ENCODE measurements at regions not wholly inside any gene's neighbourhood (a gene's known extent, or its start where the extent isn't known, plus 50 kb on each side); places are given as distances from the start of the nearest gene placed in this dataset.

- no peak for TF ChIP-seq POLR2AphosphoS5 (IDR thresholded peaks at IDR 0.05; ENCODE audit: low read depth)
- TF ChIP-seq JUNB (IDR thresholded peaks at IDR 0.05; ENCODE audit: unreplicated experiment): no peak
Observed at GRCh38 chr3:59245300-59245858, 195.6 kb upstream of the CFAP20DC start (continued).

- Histone ChIP-seq H2AFZ (no peak overlapping the region), H3K79me2 (replicated peaks; ENCODE audit: insufficient read depth) (no peaks in the 10 kb centered on the region), H3F3A (replicated peaks; ENCODE audit: low read depth) (no peaks in the 10 kb centered on the region), H3K4me1 (ENCODE audit: insufficient read depth) (peaks cover 15% of the 10 kb centered on the region), H3K36me3 (ENCODE audit: insufficient read depth) (no peaks in the 10 kb centered on the region), H3K4me3 (no peak overlapping the region), H3K9me2 (ENCODE audit: insufficient read depth) (peaks cover 5% of the 10 kb centered on the region; the same call in 1 of the 2 replicates), H3K27ac (ENCODE audit: low read depth) (no peak overlapping the region), H4K20me1 (replicated peaks; ENCODE audit: insufficient read depth) (no peaks in the 10 kb centered on the region), H3K27me3 (ENCODE audit: insufficient read depth) (no peaks in the 10 kb centered on the region), H3K4me2 (no peak overlapping the region)
- H3K36me3 Mint-ChIP-seq (ENCODE audit: low read depth): no peaks in the 10 kb centered on the region
- H3K4me3 Mint-ChIP-seq: no peak overlapping the region
- H3K27ac Mint-ChIP-seq: no peak overlapping the region
- TF ChIP-seq REST (IDR thresholded peaks at IDR 0.05; ENCODE audit: unreplicated experiment): no peak
- H3K27me3 Mint-ChIP-seq (ENCODE audit: insufficient read depth, low read depth, poor library complexity): no peaks in the 10 kb centered on the region
- ATAC-seq: no peak
- H3K9me3 Mint-ChIP-seq: no peaks in the 10 kb centered on the region; the same call in 2 of the 3 replicates
- H3K4me1 Mint-ChIP-seq: peaks cover 15% of the 10 kb centered on the region; the same call in 2 of the 3 replicates
- no peak for DNase-seq (ENCODE audit: low spot score)
Observed at GRCh38 chr3:59244343-59244742, 194.5 kb upstream of the CFAP20DC start.

- Histone ChIP-seq H3K27me3 (ENCODE audit: insufficient read depth) (no peaks in the 10 kb centered on the region), H3K79me2 (replicated peaks; ENCODE audit: insufficient read depth) (no peaks in the 10 kb centered on the region), H3K4me1 (ENCODE audit: insufficient read depth) (peaks cover 15% of the 10 kb centered on the region), H3K9me2 (ENCODE audit: insufficient read depth) (peaks cover 5% of the 10 kb centered on the region; the same call in 1 of the 2 replicates), H3K4me2 (no peak overlapping the region), H2AFZ (no peak overlapping the region), H3K27ac (ENCODE audit: low read depth) (no peak overlapping the region), H3K4me3 (no peak overlapping the region), H3F3A (replicated peaks; ENCODE audit: low read depth) (no peaks in the 10 kb centered on the region), H4K20me1 (replicated peaks; ENCODE audit: insufficient read depth) (no peaks in the 10 kb centered on the region), H3K36me3 (ENCODE audit: insufficient read depth) (no peaks in the 10 kb centered on the region)
- Mint-ChIP-seq H3K27ac (no peak overlapping the region), H3K9me3 (no peaks in the 10 kb centered on the region; the same call in 1 of the 3 replicates), H3K36me3 (ENCODE audit: low read depth) (no peaks in the 10 kb centered on the region), H3K4me1 (peaks cover 10% of the 10 kb centered on the region; the same call in 2 of the 3 replicates), H3K27me3 (ENCODE audit: insufficient read depth, low read depth, poor library complexity) (no peaks in the 10 kb centered on the region), H3K4me3 (no peak overlapping the region)
- TF ChIP-seq STAT1 (IDR thresholded peaks at IDR 0.05; ENCODE audit: unreplicated experiment) (no peak), CREB1 (CRISPR knock-in tag; IDR thresholded peaks at IDR 0.05; ENCODE audit: low read depth) (no peak), EZH2 (IDR thresholded peaks at IDR 0.05; ENCODE audit: low read depth, unreplicated experiment) (no peak), ZNF114 (CRISPR knock-in tag; IDR thresholded peaks at IDR 0.05) (no peak)
- no peak for ATAC-seq
- DNase-seq (ENCODE audit: low spot score): no peak
Observed at GRCh38 chr3:59243476-59243875, 193.7 kb upstream of the CFAP20DC start.
